H1 (cell line): ENCODE measurements at regions not wholly inside any gene's neighbourhood (a gene's known extent, or its start where the extent isn't known, plus 50 kb on each side); places are given as distances from the start of the nearest gene placed in this dataset.

Source experiments
- CTCF ChIA-PET: fragments of 300-600 bp; sonication (Branson Sonifier 250); formaldehyde crosslinking; loops from one replicate; lab custom pipeline; 2021; ENCODE audit not compliant: partially characterized antibody; lab: Charles Lee
- POLR2A ChIA-PET: fragments of 300-600 bp; sonication (Branson Sonifier 250); formaldehyde crosslinking; loops from one replicate; lab custom pipeline; 2021; ENCODE audit warnings: inconsistent platforms; ENCODE audit not compliant: partially characterized antibody; lab: Charles Lee
- DNase-seq, 2 experiments: peaks; one replicate each; pipeline versions ENCODE4 v3.0.0 to v3.0.0-alpha.2; 2010 to 2022; ENCODE audit warnings: low spot score in 2 of 2, low read depth in 1 of 2, mixed read lengths in 1 of 2
- FAIRE-seq: peaks from 2 replicates; lab custom pipeline; 2011; peaks lifted over from hg19 to GRCh38; lab: Jason Lieb, UNC
- H2AFZ ChIP-seq: 2 replicates; pipeline ENCODE4 v1.8.1; 2012; ENCODE audit warnings: low read length, inconsistent platforms
- H2AK5ac ChIP-seq: 2 replicates; pipeline ENCODE4 v1.6.1; 2013; ENCODE audit warnings: low read depth, low read length
- H2BK120ac ChIP-seq: replicated peaks from 2 replicates; pipeline ENCODE3; 2013; ENCODE audit warnings: low read depth, low read length, inconsistent platforms
- H2BK12ac ChIP-seq: 2 replicates; pipeline ENCODE4 v1.6.1; 2013; ENCODE audit warnings: low read depth, low read length
- H2BK15ac ChIP-seq: 2 replicates; pipeline ENCODE4 v1.6.1; 2013; ENCODE audit warnings: low read length
- H2BK20ac ChIP-seq: 2 replicates; pipeline ENCODE4 v1.6.1; 2013; ENCODE audit warnings: low read length
- H2BK5ac ChIP-seq: 2 replicates; pipeline ENCODE4 v1.6.1; 2013; ENCODE audit warnings: low read depth, low read length
- H3K14ac ChIP-seq: 2 replicates; pipeline ENCODE4 v1.6.1; 2013; ENCODE audit warnings: inconsistent platforms; ENCODE audit not compliant: insufficient read length
- H3K18ac ChIP-seq: 2 replicates; pipeline ENCODE4 v1.6.1; 2013; ENCODE audit warnings: low read length; ENCODE audit errors: extremely low read depth
- H3K23ac ChIP-seq: 2 replicates; pipeline ENCODE4 v1.6.1; 2013; ENCODE audit warnings: inconsistent platforms; ENCODE audit not compliant: insufficient read length
- H3K23me2 ChIP-seq: 2 replicates; pipeline ENCODE4 v1.6.1; 2013; ENCODE audit warnings: low read depth, low read length
- H3K27ac ChIP-seq: 2 replicates; pipeline ENCODE4 v1.6.1; 2011; ENCODE audit warnings: low read depth, low read length, inconsistent platforms
- H3K27me3 ChIP-seq, 4 experiments: replicated peaks in 1 of 4; 1 replicate in 1 of 4; 2 replicates in 3 of 4; pipeline versions ENCODE4 v1.6.1 to v1.8.1; 2011 to 2013; ENCODE audit warnings: low read length in 3 of 4, mild to moderate bottlenecking in 3 of 4, inconsistent platforms in 2 of 4, mixed read lengths in 2 of 4, moderate library complexity in 1 of 4; ENCODE audit not compliant: control insufficient read depth in 3 of 4, insufficient read depth in 3 of 4; ENCODE audit errors: extremely low read depth in 1 of 4
- H3K36me3 ChIP-seq, 4 experiments: 2 replicates each; pipeline versions ENCODE4 v1.6.1 to v1.8.1; 2011 to 2013; ENCODE audit warnings: mild to moderate bottlenecking in 4 of 4, low read length in 3 of 4, moderate library complexity in 2 of 4, control low read depth in 1 of 4, inconsistent platforms in 1 of 4; ENCODE audit not compliant: insufficient read depth in 4 of 4, control insufficient read depth in 2 of 4
- H3K4ac ChIP-seq: replicated peaks from 2 replicates; pipeline ENCODE3; 2013; ENCODE audit warnings: low read length, low read depth, mixed read lengths, inconsistent platforms; ENCODE audit not compliant: insufficient read length
- H3K4me1 ChIP-seq, 4 experiments: replicated peaks in 1 of 4; 1 replicate in 1 of 4; 2 replicates in 3 of 4; pipeline versions ENCODE4 v1.6.1 to v1.8.1; 2011 to 2013; ENCODE audit warnings: low read length in 3 of 4, inconsistent platforms in 2 of 4, mixed read lengths in 1 of 4; ENCODE audit not compliant: insufficient read depth in 4 of 4, control insufficient read depth in 3 of 4
- H3K4me2 ChIP-seq, 2 experiments: 2 replicates each; pipeline versions ENCODE4 v1.6.1 to v1.8.1; 2011 to 2013; ENCODE audit warnings: low read depth in 2 of 2, low read length in 2 of 2, control low read depth in 1 of 2, inconsistent platforms in 1 of 2, mild to moderate bottlenecking in 1 of 2; ENCODE audit not compliant: insufficient read depth in 1 of 2
- H3K4me3 ChIP-seq, 4 experiments: fragments of 200-600, 300-600 bp in 1 of 4; sonication (generic), shearing (Covaris generic), sonication (Bioruptor Twin) in 1 of 4; 2 replicates each; pipeline versions ENCODE4 v1.5.1 to v1.8.1; 2011 to 2016; ENCODE audit warnings: low read length in 4 of 4, low read depth in 3 of 4, control low read depth in 2 of 4, inconsistent platforms in 2 of 4, mild to moderate bottlenecking in 2 of 4, mixed read lengths in 1 of 4, moderate library complexity in 1 of 4; ENCODE audit not compliant: insufficient read depth in 2 of 4; ENCODE audit errors: extremely low read depth in 1 of 4
- H3K56ac ChIP-seq: replicated peaks from 2 replicates; pipeline ENCODE3; 2013; ENCODE audit warnings: low read depth, mild to moderate bottlenecking, mixed read lengths, low read length, inconsistent platforms; ENCODE audit not compliant: insufficient read length
- H3K79me1 ChIP-seq: 2 replicates; pipeline ENCODE4 v1.6.1; 2013; ENCODE audit warnings: low read depth, low read length, control low read depth
- H3K79me2 ChIP-seq, 2 experiments: 2 replicates each; pipeline versions ENCODE4 v1.6.1 to v1.8.1; 2012 to 2013; ENCODE audit warnings: low read length in 2 of 2, mild to moderate bottlenecking in 2 of 2, inconsistent platforms in 1 of 2; ENCODE audit not compliant: insufficient read depth in 2 of 2, control insufficient read depth in 1 of 2
- H3K9ac ChIP-seq, 4 experiments: replicated peaks in 1 of 4; 1 replicate in 1 of 4; 2 replicates in 3 of 4; pipeline versions ENCODE4 v1.6.1 to v1.8.1; 2011 to 2013; ENCODE audit warnings: low read depth in 3 of 4, low read length in 3 of 4, control low read depth in 2 of 4, mild to moderate bottlenecking in 2 of 4, moderate library complexity in 2 of 4, inconsistent platforms in 1 of 4; ENCODE audit errors: extremely low read depth in 1 of 4
- H3K9me3 ChIP-seq, 2 experiments: 2 replicates each; pipeline versions ENCODE4 v1.6.1 to v1.8.1; 2012 to 2013; ENCODE audit warnings: mild to moderate bottlenecking in 2 of 2, moderate library complexity in 2 of 2, control low read depth in 1 of 2, inconsistent platforms in 1 of 2, low read depth in 1 of 2, low read length in 1 of 2, mixed read lengths in 1 of 2; ENCODE audit not compliant: insufficient read depth in 2 of 2
- H4K20me1 ChIP-seq, 2 experiments: replicated peaks in 1 of 2; 2 replicates each; pipeline versions ENCODE3 to v1.8.1; 2011 to 2013; ENCODE audit warnings: inconsistent platforms in 2 of 2, low read length in 2 of 2, mild to moderate bottlenecking in 1 of 2; ENCODE audit not compliant: insufficient read depth in 2 of 2, control insufficient read depth in 1 of 2
- H4K5ac ChIP-seq: 2 replicates; pipeline ENCODE4 v1.6.1; 2013; ENCODE audit warnings: low read length, low read depth, mixed read lengths, inconsistent platforms; ENCODE audit not compliant: insufficient read length
- H4K8ac ChIP-seq: 2 replicates; pipeline ENCODE4 v1.8.0; 2013; ENCODE audit warnings: mild to moderate bottlenecking, moderate library complexity, low read length, inconsistent platforms; ENCODE audit not compliant: insufficient read depth; ENCODE audit errors: extremely low read depth
- H4K91ac ChIP-seq: replicated peaks from 2 replicates; pipeline ENCODE3; 2013; ENCODE audit warnings: low read length, mixed read lengths, inconsistent platforms; ENCODE audit not compliant: insufficient read length
- ATF3 ChIP-seq: IDR thresholded peaks from 2 replicates; pipeline ENCODE4 v1.6.1; 2011; ENCODE audit warnings: low read depth, mild to moderate bottlenecking, low read length; ENCODE audit not compliant: insufficient read depth
- BACH1 ChIP-seq: IDR thresholded peaks from 2 replicates; pipeline ENCODE4 v1.6.1; 2012; ENCODE audit warnings: low read length, improper control_type of control experiment
- CEBPB ChIP-seq: IDR thresholded peaks from 2 replicates; pipeline ENCODE4 v1.6.1; 2012; ENCODE audit warnings: low read depth, low read length
- CHD1 ChIP-seq: IDR thresholded peaks from 2 replicates; pipeline ENCODE4 v1.6.1; 2012; ENCODE audit warnings: low read depth, low read length, improper control_type of control experiment
- EP300 ChIP-seq, 2 experiments: IDR thresholded peaks; 1 replicate in 1 of 2; 2 replicates in 1 of 2; pipeline ENCODE4 v1.6.1; 2011 to 2012; ENCODE audit warnings: low read depth in 2 of 2, low read length in 2 of 2, mild to moderate bottlenecking in 2 of 2, borderline replicate concordance in 1 of 2, inconsistent platforms in 1 of 2, moderate library complexity in 1 of 2
- NANOG ChIP-seq: IDR thresholded peaks from 2 replicates; pipeline ENCODE4 v1.6.1; 2011; ENCODE audit warnings: low read length, low read depth, mild to moderate bottlenecking, inconsistent platforms; ENCODE audit not compliant: insufficient read depth, poor library complexity, severe bottlenecking
- POU5F1 ChIP-seq: IDR thresholded peaks from 2 replicates; pipeline ENCODE4 v1.6.1; 2011; ENCODE audit warnings: low read depth, mild to moderate bottlenecking, low read length, moderate library complexity
- RFX5 ChIP-seq: IDR thresholded peaks from 2 replicates; pipeline ENCODE4 v1.6.1; 2011; ENCODE audit warnings: low read depth, low read length, improper control_type of control experiment, borderline replicate concordance
- WGBS, 2 experiments: shearing (Covaris generic) in 1 of 2; methylation state at CpG; one replicate each; pipeline versions ENCODE4 v1.1.6 to v1.1.7; 2013 to 2015; ENCODE audit warnings: low lambda C conversion rate in 2 of 2, mixed read lengths in 2 of 2, inconsistent platforms in 1 of 2, low coverage in 1 of 2, missing lambda C conversion rate in 1 of 2; ENCODE audit not compliant: insufficient replicate concordance in 2 of 2, insufficient coverage in 1 of 2, insufficient read length in 1 of 2; ENCODE audit errors: extremely low coverage in 1 of 2, missing lambda C conversion rate in 1 of 2; 5-methylcytosine and 5-hydroxymethylcytosine counted together

- Histone ChIP-seq H2BK12ac (no peak overlapping the region), H3K56ac (no peak overlapping the region), H3K4me3 (no peak overlapping the region), H2BK120ac (no peak overlapping the region), H2BK20ac (no peak overlapping the region), H3K23ac (no peak overlapping the region), H3K9ac (no peak overlapping the region), H2AK5ac (no peak overlapping the region), H4K91ac (no peak overlapping the region), H3K23me2 (no peaks in the 10 kb centered on the region), H4K20me1 (no peaks in the 10 kb centered on the region), H2BK15ac (no peak overlapping the region)
- CTCF ChIA-PET, result interaction anchor here (1.2 kb wide), 1 partner anchor 10 kb away, joined by 4 read pairs; no protein-coding TSS in a partner anchor
- WGBS, 2 experiments, result 96% methylated on average over 1 of the region's 1 CpG; no CpG with 5 or more reads in 1 of the 2 experiments
- TF ChIP-seq EP300 (IDR thresholded peaks at IDR 0.05; ENCODE audit: borderline replicate concordance in 1 of 2, low read depth in 2 of 2, low read length in 2 of 2) (no peak), BACH1 (no peak), POU5F1 (no peak), RFX5 (no peak), NANOG (no peak), ATF3 (no peak), CHD1 (no peak), CEBPB (no peak)
- TF ChIP-seq, all 59 proteins: peak for 0
- DNase-seq (no peak), FAIRE-seq (no peak)
- no peak overlapping the region for H4K5ac ChIP-seq
- H3K9me3 ChIP-seq, result no peaks in the 10 kb centered on the region
- H3K79me1 ChIP-seq, result no peaks in the 10 kb centered on the region
- POLR2A ChIA-PET, result no interaction called here
- no peaks in the 10 kb centered on the region for H3K27me3 ChIP-seq
- no peak overlapping the region for H2BK5ac ChIP-seq
- no peaks in the 10 kb centered on the region for H3K4me1 ChIP-seq
- H4K8ac ChIP-seq, result no peak overlapping the region
- no peak overlapping the region for H3K14ac ChIP-seq
- no peak overlapping the region for H3K4me2 ChIP-seq
- H3K4ac ChIP-seq, result no peak overlapping the region
- no peak overlapping the region for H3K27ac ChIP-seq
- H2AFZ ChIP-seq, result no peak overlapping the region
- H3K79me2 ChIP-seq, result no peaks in the 10 kb centered on the region
- no peaks in the 10 kb centered on the region for H3K36me3 ChIP-seq
- H3K18ac ChIP-seq, result no peak overlapping the region
Observed at GRCh38 chr5:164412531-164412930, 907.1 kb downstream of the MAT2B start.
